HepG2 (cell line): ENCODE measurements at regions not wholly inside any gene's neighbourhood (a gene's known extent, or its start where the extent isn't known, plus 50 kb on each side); places are given as distances from the start of the nearest gene placed in this dataset.

Source experiments
- ATAC-seq: fragments of 200-7000 bp; cut with Tn5 transposase; 3 replicates; pipeline ENCODE4 v1.9.1; 2020; ENCODE audit warnings: mild to moderate bottlenecking, moderate library complexity
- BruUV-seq: library from RNA; stranded (reverse); fragments of 400-500 nt; replicated peaks from 2 replicates; lab custom pipeline; 2021; lab: Mats Ljungman, UMichigan
- CTCF ChIA-PET: fragments of 300-600 bp; formaldehyde crosslinking; extraction: SDS; loops from one replicate; lab custom pipeline; 2021; ENCODE audit warnings: low total read pairs, inconsistent platforms, low intra/inter-chr PET ratio; lab: Yijun Ruan, JAX
- POLR2A ChIA-PET: fragments of 350-600 bp; sonication (Branson Sonifier 250); formaldehyde crosslinking; loops from one replicate; lab custom pipeline; 2020; ENCODE audit warnings: antibody characterized with exemption, inconsistent platforms; lab: Yijun Ruan, JAX
- DNase-seq: peaks from one replicate; pipeline ENCODE4 v3.0.0-alpha.2; 2015; ENCODE audit warnings: low spot score
- FAIRE-seq: peaks from 3 replicates; lab custom pipeline; 2011; peaks lifted over from hg19 to GRCh38; lab: Jason Lieb, UNC
- H2AFZ ChIP-seq: one replicate; pipeline ENCODE4 v1.6.1; 2011; ENCODE audit warnings: low read length, inconsistent platforms
- H3K27ac ChIP-seq: fragments of 300-600 bp; 3 replicates; pipeline ENCODE4 v1.8.0; 2011; ENCODE audit warnings: mixed run types, mild to moderate bottlenecking, mixed read lengths, low read length, inconsistent platforms; ENCODE audit not compliant: insufficient read depth; ENCODE audit errors: extremely low read length
- H3K27me3 ChIP-seq, 2 experiments: fragments of 200-600 bp in 1 of 2; 2 replicates in 1 of 2; 3 replicates in 1 of 2; pipeline versions ENCODE4 v1.6.0 to v1.8.0; 2011; ENCODE audit warnings: low read length in 2 of 2, mild to moderate bottlenecking in 2 of 2, moderate library complexity in 2 of 2, inconsistent platforms in 1 of 2; ENCODE audit not compliant: insufficient read depth in 2 of 2, control insufficient read depth in 1 of 2
- H3K36me3 ChIP-seq, 2 experiments: fragments of 200-600 bp in 1 of 2; replicated peaks in 1 of 2; 2 replicates in 1 of 2; 3 replicates in 1 of 2; pipeline versions ENCODE4 v1.5.1 to v1.8.0; 2011; ENCODE audit warnings: low read length in 2 of 2, inconsistent platforms in 1 of 2; ENCODE audit not compliant: insufficient read depth in 2 of 2, control insufficient read depth in 1 of 2
- H3K4me1 ChIP-seq: 2 replicates; pipeline ENCODE4 v1.5.1; 2012; ENCODE audit warnings: low read length, inconsistent platforms; ENCODE audit not compliant: insufficient read depth
- H3K4me2 ChIP-seq: 2 replicates; pipeline ENCODE4 v1.6.0; 2011; ENCODE audit warnings: low read depth, low read length, inconsistent platforms
- H3K4me3 ChIP-seq, 3 experiments: fragments of 200-600 bp in 1 of 3; sonication (generic), shearing (Covaris generic) in 1 of 3; replicated peaks in 1 of 3; 2 replicates each; pipeline ENCODE4 v1.5.1; 2011 to 2016; ENCODE audit warnings: low read length in 3 of 3, inconsistent platforms in 2 of 3, low read depth in 2 of 3, mild to moderate bottlenecking in 2 of 3, control low read depth in 1 of 3, mixed read lengths in 1 of 3; ENCODE audit not compliant: insufficient read depth in 1 of 3
- H3K79me2 ChIP-seq: one replicate; pipeline ENCODE4 v1.6.1; 2011; ENCODE audit warnings: low read length, inconsistent platforms; ENCODE audit not compliant: insufficient read depth
- H3K9ac ChIP-seq: 2 replicates; pipeline ENCODE4 v1.6.0; 2011; ENCODE audit warnings: mild to moderate bottlenecking, low read depth, low read length, inconsistent platforms; ENCODE audit not compliant: insufficient read depth
- H3K9me3 ChIP-seq: 2 replicates; pipeline ENCODE4 v1.5.1; 2012; ENCODE audit warnings: mild to moderate bottlenecking, low read length
- H4K20me1 ChIP-seq: 2 replicates; pipeline ENCODE4 v1.6.0; 2011; ENCODE audit warnings: inconsistent platforms, mild to moderate bottlenecking, low read length, moderate library complexity; ENCODE audit not compliant: insufficient read depth
- ATF7-NPFF ChIP-seq: sonication (generic); formaldehyde crosslinking; IDR thresholded peaks from 2 replicates; pipeline ENCODE4 v1.8.1; 2023; ENCODE audit warnings: mild to moderate bottlenecking, low read depth, missing genetic modification reagents, moderate library complexity
- DNMT1 ChIP-seq: sonication (generic); formaldehyde crosslinking; IDR thresholded peaks from 2 replicates; pipeline ENCODE4 v1.5.1; 2020; ENCODE audit warnings: mild to moderate bottlenecking, missing genetic modification reagents
- ETV5 ChIP-seq: IDR thresholded peaks from 2 replicates; pipeline ENCODE4 v1.6.1; 2018; ENCODE audit warnings: missing biosample characterization, missing genetic modification reagents, inconsistent platforms, borderline replicate concordance
- FOXK1 ChIP-seq: sonication (generic); formaldehyde crosslinking; IDR thresholded peaks from 2 replicates; pipeline ENCODE4 v1.4.0; 2020; ENCODE audit warnings: low read depth, missing genetic modification reagents, borderline replicate concordance
- FOXO1 ChIP-seq: sonication (generic); formaldehyde crosslinking; IDR thresholded peaks from 2 replicates; pipeline ENCODE4 v1.4.0; 2020; ENCODE audit warnings: missing genetic modification reagents
- MAFG ChIP-seq: sonication (generic); formaldehyde crosslinking; IDR thresholded peaks from 2 replicates; pipeline ENCODE4 v1.5.1; 2020; ENCODE audit warnings: mild to moderate bottlenecking, missing genetic modification reagents
- MEF2D ChIP-seq: sonication (generic); formaldehyde crosslinking; IDR thresholded peaks from 2 replicates; pipeline ENCODE4 v1.5.1; 2020; ENCODE audit warnings: mild to moderate bottlenecking, missing genetic modification reagents
- POLR2A ChIP-seq, 2 experiments: IDR thresholded peaks; 2 replicates each; pipeline ENCODE4 v1.6.1; 2011; ENCODE audit warnings: low read depth in 2 of 2, low read length in 2 of 2, mild to moderate bottlenecking in 1 of 2, moderate library complexity in 1 of 2; ENCODE audit not compliant: insufficient read depth in 1 of 2
- ZKSCAN8 ChIP-seq: IDR thresholded peaks from 2 replicates; pipeline ENCODE4 v1.6.1; 2016; ENCODE audit warnings: borderline replicate concordance, missing genetic modification reagents, missing compliant biosample characterization
- ZNF224 ChIP-seq: sonication (generic); formaldehyde crosslinking; IDR thresholded peaks from 2 replicates; pipeline ENCODE4 v1.5.0; 2020; ENCODE audit warnings: mild to moderate bottlenecking, missing genetic modification reagents
- ZNF234 ChIP-seq: sonication (generic); formaldehyde crosslinking; conservative IDR thresholded peaks from 2 replicates; pipeline ENCODE4 v1.5.1; 2020; ENCODE audit warnings: mild to moderate bottlenecking, missing genetic modification reagents
- ZNF292 ChIP-seq: sonication (generic); formaldehyde crosslinking; IDR thresholded peaks from 2 replicates; pipeline ENCODE4 v1.8.1; 2022; ENCODE audit warnings: mild to moderate bottlenecking, low read depth, missing genetic modification reagents, borderline replicate concordance
- ZNF382 ChIP-seq: sonication (generic); formaldehyde crosslinking; IDR thresholded peaks from 2 replicates; pipeline ENCODE4 v1.5.0; 2020; ENCODE audit warnings: missing genetic modification reagents, mild to moderate bottlenecking, borderline replicate concordance
- ZNF547 ChIP-seq: sonication (generic); formaldehyde crosslinking; IDR thresholded peaks from 2 replicates; pipeline ENCODE4 v1.5.1; 2020; ENCODE audit warnings: mild to moderate bottlenecking, missing genetic modification reagents
- ZNF616 ChIP-seq: sonication (generic); formaldehyde crosslinking; IDR thresholded peaks from 2 replicates; pipeline ENCODE4 v1.5.0; 2020; ENCODE audit warnings: low read depth, mild to moderate bottlenecking, missing genetic modification reagents
- ZNF776 ChIP-seq: sonication (generic); formaldehyde crosslinking; IDR thresholded peaks from 2 replicates; pipeline ENCODE4 v1.4.0; 2020; ENCODE audit warnings: mild to moderate bottlenecking, missing genetic modification reagents
- WGBS: methylation state at CpG from one replicate; pipeline ENCODE4 v1.1.6; 2017; ENCODE audit warnings: low lambda C conversion rate; 5-methylcytosine and 5-hydroxymethylcytosine counted together
- in situ Hi-C: cut with HindIII; loops from 2 replicates; pipeline ENCODE4 v1.10.0; 2017; ENCODE audit warnings: low pct_unique_long_range_greater_than_20kb; ENCODE audit not compliant: extremely low pct_ligation_motif_present
- intact Hi-C: fragments of 100-400 bp; cut with micrococcal nuclease; formaldehyde crosslinking; loops from one replicate; pipeline ENCODE4 v1.10.0; 2022; ENCODE audit not compliant: unreplicated experiment
- TF ChIP-seq, protein P1 (sequence below): sonication (generic); formaldehyde crosslinking; IDR thresholded peaks from 2 replicates; pipeline ENCODE4 v1.4.0; 2020; ENCODE audit warnings: missing genetic modification reagents
- TF ChIP-seq, protein P2 (sequence below): sonication (generic); formaldehyde crosslinking; IDR thresholded peaks from 2 replicates; pipeline ENCODE4 v1.5.0; 2020; ENCODE audit warnings: missing genetic modification reagents
- TF ChIP-seq, protein P3 (sequence below): sonication (generic); formaldehyde crosslinking; IDR thresholded peaks from 2 replicates; pipeline ENCODE4; 2020; ENCODE audit warnings: missing genetic modification reagents, mild to moderate bottlenecking, borderline replicate concordance

DNA sequence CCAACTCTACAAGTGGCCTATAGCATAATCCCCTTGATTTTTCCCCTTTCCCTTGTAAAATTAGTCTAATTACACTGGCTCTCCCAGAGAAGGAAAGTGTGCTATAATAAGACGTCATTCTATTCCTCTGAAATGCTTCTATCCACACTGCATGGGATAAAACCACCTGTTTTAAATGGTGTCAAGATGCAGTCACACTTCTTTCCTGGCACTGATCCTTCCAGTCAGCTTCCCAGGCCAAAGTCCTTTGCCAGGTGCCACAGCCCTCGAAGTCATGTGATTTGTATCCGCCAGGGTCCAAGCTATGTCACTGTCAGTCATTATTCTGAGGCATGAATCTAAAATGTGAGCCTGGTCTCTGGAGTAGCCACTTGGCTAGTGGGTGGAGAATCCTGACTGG lies 169.0 kb upstream of the KIAA1217 start:
- no peak for TF ChIP-seq ZNF234
- TF ChIP-seq ZNF776 (CRISPR knock-in tag) = no peak
- TF ChIP-seq, protein P1, sequence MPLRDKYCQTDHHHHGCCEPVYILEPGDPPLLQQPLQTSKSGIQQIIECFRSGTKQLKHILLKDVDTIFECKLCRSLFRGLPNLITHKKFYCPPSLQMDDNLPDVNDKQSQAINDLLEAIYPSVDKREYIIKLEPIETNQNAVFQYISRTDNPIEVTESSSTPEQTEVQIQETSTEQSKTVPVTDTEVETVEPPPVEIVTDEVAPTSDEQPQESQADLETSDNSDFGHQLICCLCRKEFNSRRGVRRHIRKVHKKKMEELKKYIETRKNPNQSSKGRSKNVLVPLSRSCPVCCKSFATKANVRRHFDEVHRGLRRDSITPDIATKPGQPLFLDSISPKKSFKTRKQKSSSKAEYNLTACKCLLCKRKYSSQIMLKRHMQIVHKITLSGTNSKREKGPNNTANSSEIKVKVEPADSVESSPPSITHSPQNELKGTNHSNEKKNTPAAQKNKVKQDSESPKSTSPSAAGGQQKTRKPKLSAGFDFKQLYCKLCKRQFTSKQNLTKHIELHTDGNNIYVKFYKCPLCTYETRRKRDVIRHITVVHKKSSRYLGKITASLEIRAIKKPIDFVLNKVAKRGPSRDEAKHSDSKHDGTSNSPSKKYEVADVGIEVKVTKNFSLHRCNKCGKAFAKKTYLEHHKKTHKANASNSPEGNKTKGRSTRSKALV (CRISPR knock-in tag) = no peak
- no peak for TF ChIP-seq FOXO1 (CRISPR knock-in tag)
- TF ChIP-seq ZNF382 (CRISPR knock-in tag) = no peak
- TF ChIP-seq ATF7-NPFF (CRISPR knock-in tag) = no peak
- TF ChIP-seq ZKSCAN8 (CRISPR knock-in tag) = no peak
- TF ChIP-seq, protein P2, sequence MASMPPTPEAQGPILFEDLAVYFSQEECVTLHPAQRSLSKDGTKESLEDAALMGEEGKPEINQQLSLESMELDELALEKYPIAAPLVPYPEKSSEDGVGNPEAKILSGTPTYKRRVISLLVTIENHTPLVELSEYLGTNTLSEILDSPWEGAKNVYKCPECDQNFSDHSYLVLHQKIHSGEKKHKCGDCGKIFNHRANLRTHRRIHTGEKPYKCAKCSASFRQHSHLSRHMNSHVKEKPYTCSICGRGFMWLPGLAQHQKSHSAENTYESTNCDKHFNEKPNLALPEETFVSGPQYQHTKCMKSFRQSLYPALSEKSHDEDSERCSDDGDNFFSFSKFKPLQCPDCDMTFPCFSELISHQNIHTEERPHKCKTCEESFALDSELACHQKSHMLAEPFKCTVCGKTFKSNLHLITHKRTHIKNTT (CRISPR knock-in tag) = no peak
- TF ChIP-seq ETV5 (CRISPR knock-in tag) = no peak
- no peak for TF ChIP-seq MEF2D (CRISPR knock-in tag)
- TF ChIP-seq ZNF616 = no peak
- no peak for TF ChIP-seq DNMT1
- TF ChIP-seq POLR2A (IDR thresholded peaks at IDR 0.05; ENCODE audit: insufficient read depth in 1 of 2, low read depth in 2 of 2, low read length in 2 of 2) = no peak
- no peak for TF ChIP-seq MAFG (CRISPR knock-in tag)
- no peak for TF ChIP-seq ZNF292 (CRISPR knock-in tag)
- TF ChIP-seq, protein P3, sequence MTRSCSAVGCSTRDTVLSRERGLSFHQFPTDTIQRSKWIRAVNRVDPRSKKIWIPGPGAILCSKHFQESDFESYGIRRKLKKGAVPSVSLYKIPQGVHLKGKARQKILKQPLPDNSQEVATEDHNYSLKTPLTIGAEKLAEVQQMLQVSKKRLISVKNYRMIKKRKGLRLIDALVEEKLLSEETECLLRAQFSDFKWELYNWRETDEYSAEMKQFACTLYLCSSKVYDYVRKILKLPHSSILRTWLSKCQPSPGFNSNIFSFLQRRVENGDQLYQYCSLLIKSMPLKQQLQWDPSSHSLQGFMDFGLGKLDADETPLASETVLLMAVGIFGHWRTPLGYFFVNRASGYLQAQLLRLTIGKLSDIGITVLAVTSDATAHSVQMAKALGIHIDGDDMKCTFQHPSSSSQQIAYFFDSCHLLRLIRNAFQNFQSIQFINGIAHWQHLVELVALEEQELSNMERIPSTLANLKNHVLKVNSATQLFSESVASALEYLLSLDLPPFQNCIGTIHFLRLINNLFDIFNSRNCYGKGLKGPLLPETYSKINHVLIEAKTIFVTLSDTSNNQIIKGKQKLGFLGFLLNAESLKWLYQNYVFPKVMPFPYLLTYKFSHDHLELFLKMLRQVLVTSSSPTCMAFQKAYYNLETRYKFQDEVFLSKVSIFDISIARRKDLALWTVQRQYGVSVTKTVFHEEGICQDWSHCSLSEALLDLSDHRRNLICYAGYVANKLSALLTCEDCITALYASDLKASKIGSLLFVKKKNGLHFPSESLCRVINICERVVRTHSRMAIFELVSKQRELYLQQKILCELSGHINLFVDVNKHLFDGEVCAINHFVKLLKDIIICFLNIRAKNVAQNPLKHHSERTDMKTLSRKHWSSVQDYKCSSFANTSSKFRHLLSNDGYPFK (CRISPR knock-in tag) = no peak
- TF ChIP-seq ZNF224 (CRISPR knock-in tag) = no peak
- TF ChIP-seq ZNF547 = no peak
- TF ChIP-seq FOXK1 (CRISPR knock-in tag) = no peak
- POLR2A ChIA-PET = no interaction called here
- BruUV-seq = no TSS peak
- CTCF ChIA-PET = no interaction called here
- H4K20me1 ChIP-seq = no peaks in the 10 kb centered on the region
- peaks cover 0 to 7% of the 10 kb centered on the region in 2 experiments; a peak in 1 of 5 replicates for H3K27me3 ChIP-seq
- no peaks in the 10 kb centered on the region for H3K9me3 ChIP-seq
- H3K36me3 ChIP-seq = no peaks in the 10 kb centered on the region
- H3K79me2 ChIP-seq = no peaks in the 10 kb centered on the region
- no peak overlapping the region for H2AFZ ChIP-seq
- no peak overlapping the region for H3K9ac ChIP-seq
- no peak overlapping the region for H3K27ac ChIP-seq
- intact Hi-C loops = no loop called here
- in situ Hi-C loops = no loop called here
- FAIRE-seq (no peak), DNase-seq (no peak), ATAC-seq (no peak)
- no peak overlapping the region for H3K4me2 ChIP-seq
- H3K4me1 ChIP-seq = no peaks in the 10 kb centered on the region
- no peak overlapping the region for H3K4me3 ChIP-seq
- WGBS = 9% methylated on average over 3 of the region's 3 CpGs
